ENCODE measurements at regions not wholly inside any gene's neighbourhood (a gene's known extent, or its start where the extent isn't known, plus 50 kb on each side); places are given as distances from the start of the nearest gene placed in this dataset.
"Not testable (repeated sequence)": the region's sequence is repeated elsewhere in the genome, so short reads cannot be mapped to it uniquely, and the experiment has no call there.

- TF ChIP-seq ZHX2 (IDR thresholded peaks at IDR 0.05; ENCODE audit: low read depth) (no peak), ZHX2 (CRISPR knock-in tag; IDR thresholded peaks at IDR 0.05; ENCODE audit: borderline replicate concordance) (no peak), GMEB1 (CRISPR knock-in tag; IDR thresholded peaks at IDR 0.05; ENCODE audit: borderline replicate concordance) (no peak), NFRKB (IDR thresholded peaks at IDR 0.05) (no peak), ARHGAP35 (CRISPR knock-in tag; IDR thresholded peaks at IDR 0.05; ENCODE audit: borderline replicate concordance) (no peak), ISL2 (CRISPR knock-in tag; IDR thresholded peaks at IDR 0.05) (no peak), HMG20B (CRISPR knock-in tag; conservative IDR thresholded peaks at IDR 0.05) (no peak), HOXA9 (CRISPR knock-in tag; IDR thresholded peaks at IDR 0.05; ENCODE audit: borderline replicate concordance) (no peak), SRY (CRISPR knock-in tag; IDR thresholded peaks at IDR 0.05) (no peak), PITX1 (CRISPR knock-in tag; IDR thresholded peaks at IDR 0.05) (no peak), GTF3A (CRISPR knock-in tag; conservative IDR thresholded peaks at IDR 0.05) (no peak), RELA (CRISPR knock-in tag; IDR thresholded peaks at IDR 0.05) (no peak)
Observed at GRCh38 chr21:15212206-15212605, 147.4 kb upstream of the NRIP1 start (continued).

- H3K9ac ChIP-seq (ENCODE audit: insufficient read depth, low read depth, low read length); H3K27ac ChIP-seq (ENCODE audit: extremely low read length, insufficient read depth, low read length); ATAC-seq; H2AFZ ChIP-seq (ENCODE audit: low read length); intact Hi-C loops (cut with micrococcal nuclease; ENCODE audit: unreplicated experiment); H4K20me1 ChIP-seq (ENCODE audit: insufficient read depth, low read length); POLR2A ChIA-PET; FAIRE-seq; DNase-seq (ENCODE audit: low spot score); H3K79me2 ChIP-seq (ENCODE audit: insufficient read depth, low read length); H3K9me3 ChIP-seq (ENCODE audit: low read length); H3K27me3 ChIP-seq (ENCODE audit: control insufficient read depth in 1 of 2, insufficient read depth in 2 of 2, low read length in 2 of 2); CTCF ChIA-PET (ENCODE audit: low intra/inter-chr PET ratio, low total read pairs); BruUV-seq (replicated peaks); H3K36me3 ChIP-seq (replicated peaks in 1 of 2; ENCODE audit: control insufficient read depth in 1 of 2, insufficient read depth in 2 of 2, low read length in 2 of 2); H3K4me3 ChIP-seq (replicated peaks in 1 of 3; ENCODE audit: insufficient read depth in 1 of 3, low read depth in 2 of 3, low read length in 3 of 3); H3K4me2 ChIP-seq (ENCODE audit: low read depth, low read length): not testable (repeated sequence)
- in situ Hi-C loops (cut with HindIII; ENCODE audit: extremely low pct_ligation_motif_present, low pct_unique_long_range_greater_than_20kb), result loop anchor here (10.0 kb wide), 1 partner anchor 154 kb away; the partner anchor contains the start of gene NRIP1
- H3K4me1 ChIP-seq (ENCODE audit: insufficient read depth, low read length), result peaks cover 50% of the 10 kb centered on the region
- WGBS (ENCODE audit: low lambda C conversion rate), result no CpG with 5 or more reads among the region's 23 CpGs
Observed at GRCh38 chr21:15218476-15218875, 153.7 kb upstream of the NRIP1 start.
